IPS-15b (cell line): ENCODE measurements at regions not wholly inside any gene's neighbourhood (a gene's known extent, or its start where the extent isn't known, plus 50 kb on each side); places are given as distances from the start of the nearest gene placed in this dataset.

Experiments used
- H3K27me3 ChIP-seq: one replicate; pipeline ENCODE4 v1.6.1; 2013; ENCODE audit warnings: low read length; ENCODE audit not compliant: control insufficient read depth, insufficient read depth
- H3K36me3 ChIP-seq: one replicate; pipeline ENCODE4 v1.6.1; 2013; ENCODE audit warnings: low read length; ENCODE audit not compliant: control insufficient read depth, insufficient read depth
- H3K4me1 ChIP-seq: one replicate; pipeline ENCODE4 v1.6.1; 2013; ENCODE audit warnings: mild to moderate bottlenecking, low read length; ENCODE audit not compliant: control insufficient read depth, insufficient read depth
- H3K4me3 ChIP-seq: one replicate; pipeline ENCODE4 v1.5.1; 2013; ENCODE audit warnings: low read depth, low read length
- H3K9ac ChIP-seq: one replicate; pipeline ENCODE4 v1.6.1; 2013; ENCODE audit warnings: low read depth, mild to moderate bottlenecking, low read length
- H3K9me3 ChIP-seq: one replicate; pipeline ENCODE4 v1.6.1; 2013; ENCODE audit warnings: mild to moderate bottlenecking, low read length; ENCODE audit not compliant: control insufficient read depth, insufficient read depth

- no peak overlapping the region for H3K4me3 ChIP-seq
- no peaks in the 10 kb centered on the region for H3K9me3 ChIP-seq
- no peaks in the 10 kb centered on the region for H3K4me1 ChIP-seq
- H3K27me3 ChIP-seq, result no peaks in the 10 kb centered on the region
- H3K36me3 ChIP-seq, result no peaks in the 10 kb centered on the region
- H3K9ac ChIP-seq, result no peak overlapping the region
Measured at GRCh38 chr6:44679438-44680201, 292.1 kb downstream of the CDC5L start.

- Histone ChIP-seq H3K36me3 (no peaks in the 10 kb centered on the region), H3K4me1 (no peaks in the 10 kb centered on the region), H3K27me3 (no peaks in the 10 kb centered on the region), H3K9me3 (no peaks in the 10 kb centered on the region), H3K9ac (no peak overlapping the region), H3K4me3 (no peak overlapping the region)
Measured at GRCh38 chr6:44680202-44680720, 292.8 kb downstream of the CDC5L start.

- Histone ChIP-seq H3K4me3 (no peak overlapping the region), H3K9ac (no peak overlapping the region), H3K27me3 (no peaks in the 10 kb centered on the region), H3K9me3 (no peaks in the 10 kb centered on the region), H3K36me3 (no peaks in the 10 kb centered on the region), H3K4me1 (no peaks in the 10 kb centered on the region)
Measured at GRCh38 chr6:44681761-44682160, 294.3 kb downstream of the CDC5L start.

GRCh38 chr6:44682280-44682679, 294.8 kb downstream of the CDC5L start:
- H3K4me1 ChIP-seq, result no peaks in the 10 kb centered on the region
- no peak overlapping the region for H3K4me3 ChIP-seq
- H3K36me3 ChIP-seq, result no peaks in the 10 kb centered on the region
- no peaks in the 10 kb centered on the region for H3K9me3 ChIP-seq
- H3K27me3 ChIP-seq, result no peaks in the 10 kb centered on the region
- H3K9ac ChIP-seq, result no peak overlapping the region

- H3K4me1 ChIP-seq, result no peaks in the 10 kb centered on the region
- H3K9ac ChIP-seq, result no peak overlapping the region
- no peaks in the 10 kb centered on the region for H3K9me3 ChIP-seq
- no peaks in the 10 kb centered on the region for H3K36me3 ChIP-seq
- no peak overlapping the region for H3K4me3 ChIP-seq
- no peaks in the 10 kb centered on the region for H3K27me3 ChIP-seq
Measured at GRCh38 chr6:44682987-44683779, 295.7 kb downstream of the CDC5L start.

- H3K9me3 ChIP-seq, result no peaks in the 10 kb centered on the region
- no peaks in the 10 kb centered on the region for H3K27me3 ChIP-seq
- no peaks in the 10 kb centered on the region for H3K36me3 ChIP-seq
- H3K4me3 ChIP-seq, result no peak overlapping the region
- no peak overlapping the region for H3K9ac ChIP-seq
- H3K4me1 ChIP-seq, result no peaks in the 10 kb centered on the region
Measured at GRCh38 chr6:44685213-44685612, 297.7 kb downstream of the CDC5L start.

- H3K36me3 ChIP-seq, result no peaks in the 10 kb centered on the region
- no peaks in the 10 kb centered on the region for H3K27me3 ChIP-seq
- H3K4me3 ChIP-seq, result no peak overlapping the region
- H3K9me3 ChIP-seq, result no peaks in the 10 kb centered on the region
- H3K9ac ChIP-seq, result no peak overlapping the region
- no peaks in the 10 kb centered on the region for H3K4me1 ChIP-seq
Measured at GRCh38 chr6:44696099-44696498, 308.6 kb downstream of the CDC5L start.

- H3K9me3 ChIP-seq, result no peaks in the 10 kb centered on the region
- H3K9ac ChIP-seq, result no peak overlapping the region
- H3K4me1 ChIP-seq, result no peaks in the 10 kb centered on the region
Measured at GRCh38 chr6:44696686-44697085, 309.2 kb downstream of the CDC5L start.

GRCh38 chr6:44697327-44697726, 309.8 kb downstream of the CDC5L start:
- Histone ChIP-seq H3K27me3 (no peaks in the 10 kb centered on the region), H3K9me3 (no peaks in the 10 kb centered on the region), H3K4me3 (no peak overlapping the region), H3K4me1 (peaks cover 2% of the 10 kb centered on the region), H3K36me3 (no peaks in the 10 kb centered on the region), H3K9ac (no peak overlapping the region)

More at GRCh38 chr6:44696686-44697085, 309.2 kb downstream of the CDC5L start:
- H3K4me3 ChIP-seq, result no peak overlapping the region
- no peaks in the 10 kb centered on the region for H3K27me3 ChIP-seq
- H3K36me3 ChIP-seq, result no peaks in the 10 kb centered on the region

- Histone ChIP-seq H3K9me3 (no peaks in the 10 kb centered on the region), H3K27me3 (no peaks in the 10 kb centered on the region), H3K9ac (no peak overlapping the region), H3K36me3 (no peaks in the 10 kb centered on the region), H3K4me1 (peaks cover 2% of the 10 kb centered on the region), H3K4me3 (no peak overlapping the region)
Measured at GRCh38 chr6:44698602-44699001, 311.1 kb downstream of the CDC5L start.

- Histone ChIP-seq H3K27me3 (no peaks in the 10 kb centered on the region), H3K9me3 (no peaks in the 10 kb centered on the region), H3K4me3 (no peak overlapping the region), H3K4me1 (peaks cover 2% of the 10 kb centered on the region), H3K9ac (no peak overlapping the region), H3K36me3 (no peaks in the 10 kb centered on the region)
Measured at GRCh38 chr6:44699082-44699481, 311.6 kb downstream of the CDC5L start.

GRCh38 chr6:44699851-44700250, 312.3 kb downstream of the CDC5L start:
- no peak overlapping the region for H3K4me3 ChIP-seq
- no peaks in the 10 kb centered on the region for H3K9me3 ChIP-seq
- H3K36me3 ChIP-seq, result no peaks in the 10 kb centered on the region
- no peak overlapping the region for H3K9ac ChIP-seq
- H3K27me3 ChIP-seq, result no peaks in the 10 kb centered on the region
- H3K4me1 ChIP-seq, result peaks cover 2% of the 10 kb centered on the region
